ENCODE measurements at regions not wholly inside any gene's neighbourhood (a gene's known extent, or its start where the extent isn't known, plus 50 kb on each side); places are given as distances from the start of the nearest gene placed in this dataset.

DNA sequence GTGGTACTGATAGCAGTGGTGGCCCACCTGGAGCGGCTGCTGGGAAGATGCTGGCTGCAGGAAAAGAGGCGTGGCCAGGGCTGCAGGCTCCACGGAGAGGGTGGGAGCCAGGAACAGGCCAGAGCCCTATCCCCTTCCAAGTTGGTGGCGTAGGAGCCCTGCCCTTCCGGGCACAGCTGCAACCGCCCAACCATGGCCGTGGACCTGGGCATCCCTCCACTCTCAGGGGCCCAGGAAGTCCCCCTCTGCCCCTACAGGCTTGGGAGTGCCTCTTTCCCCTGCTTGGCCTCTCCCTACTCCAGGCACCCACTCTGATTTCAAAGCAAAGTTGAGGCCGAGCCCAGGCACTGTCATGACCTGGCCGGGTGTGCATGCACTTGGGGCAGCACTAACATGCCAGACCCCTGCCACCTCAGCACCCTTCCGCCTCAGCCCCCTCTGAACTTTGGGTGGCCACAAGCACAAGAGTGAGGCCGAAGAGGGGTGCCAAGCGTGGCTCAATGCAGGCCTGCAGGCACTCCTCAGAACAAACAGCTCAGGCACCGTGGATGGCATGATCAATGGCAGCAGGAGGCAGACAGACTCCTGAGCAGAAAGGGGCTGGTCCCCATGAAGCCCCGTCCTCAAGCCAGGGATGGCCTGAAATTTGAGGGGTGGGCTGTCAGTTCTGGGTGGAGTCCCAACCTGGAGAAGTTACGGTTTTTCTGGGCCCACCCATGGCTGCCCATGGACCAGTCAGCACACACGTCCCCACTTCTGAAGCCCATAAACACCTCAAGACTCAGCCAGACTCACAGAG is 164.9 kb upstream of the PRNP start:
- Histone ChIP-seq H3K27me3 (ENCODE audit: control insufficient read depth, insufficient read depth, low read length) (no peaks in the 10 kb centered on the region), H3K4me1 (ENCODE audit: control insufficient read depth, insufficient read depth, low read length) (no peaks in the 10 kb centered on the region), H3K9ac (ENCODE audit: low read length) (no peak overlapping the region), H3K27ac (ENCODE audit: low read depth, low read length) (no peak overlapping the region), H3K4me3 (ENCODE audit: low read length) (no peak overlapping the region), H3K36me3 (ENCODE audit: control insufficient read depth, insufficient read depth, low read length) (no peaks in the 10 kb centered on the region)

GRCh38 chr20:4519534-4519933 is 166.7 kb upstream of the PRNP start:
- H3K4me3 ChIP-seq (ENCODE audit: low read length) = no peak overlapping the region
- no peak overlapping the region for H3K9ac ChIP-seq (ENCODE audit: low read length)
- H3K27me3 ChIP-seq (ENCODE audit: control insufficient read depth, insufficient read depth, low read length) = no peaks in the 10 kb centered on the region
- H3K4me1 ChIP-seq (ENCODE audit: control insufficient read depth, insufficient read depth, low read length) = no peaks in the 10 kb centered on the region
- H3K27ac ChIP-seq (ENCODE audit: low read depth, low read length) = no peak overlapping the region
- H3K36me3 ChIP-seq (ENCODE audit: control insufficient read depth, insufficient read depth, low read length) = no peaks in the 10 kb centered on the region

GRCh38 chr20:4516876-4517275 is 169.4 kb upstream of the PRNP start:
- no peaks in the 10 kb centered on the region for H3K4me1 ChIP-seq (ENCODE audit: control insufficient read depth, insufficient read depth, low read length)

DNA sequence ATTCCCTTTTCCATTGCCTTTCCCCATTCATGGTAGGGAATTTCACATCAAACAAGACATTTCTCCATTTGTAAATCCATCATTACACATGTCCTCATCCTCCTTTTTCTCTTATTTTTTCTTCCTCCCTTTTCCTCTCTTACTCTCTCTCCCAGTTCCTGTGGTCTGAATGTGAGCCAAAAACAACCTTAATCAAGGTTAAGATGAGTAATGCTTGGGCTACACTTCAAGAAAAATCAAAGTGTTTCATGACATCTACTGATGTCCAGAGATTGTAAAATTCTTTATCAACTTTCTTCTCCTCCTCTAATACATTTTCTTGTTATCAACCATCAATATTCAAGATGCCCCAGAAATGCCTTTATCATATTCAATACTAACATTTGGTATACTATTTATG is 172.5 kb upstream of the PRNP start:
- H3K27me3 ChIP-seq (ENCODE audit: control insufficient read depth, insufficient read depth, low read length) = no peaks in the 10 kb centered on the region
- H3K9ac ChIP-seq (ENCODE audit: low read length) = no peak overlapping the region
- H3K4me1 ChIP-seq (ENCODE audit: control insufficient read depth, insufficient read depth, low read length) = no peaks in the 10 kb centered on the region
- H3K36me3 ChIP-seq (ENCODE audit: control insufficient read depth, insufficient read depth, low read length) = no peaks in the 10 kb centered on the region
- H3K27ac ChIP-seq (ENCODE audit: low read depth, low read length) = no peak overlapping the region
- H3K4me3 ChIP-seq (ENCODE audit: low read length) = no peak overlapping the region

More at GRCh38 chr20:4516876-4517275, 169.4 kb upstream of the PRNP start:
- Histone ChIP-seq H3K36me3 (ENCODE audit: control insufficient read depth, insufficient read depth, low read length) (no peaks in the 10 kb centered on the region), H3K4me3 (ENCODE audit: low read length) (no peak overlapping the region), H3K9ac (ENCODE audit: low read length) (no peak overlapping the region), H3K27me3 (ENCODE audit: control insufficient read depth, insufficient read depth, low read length) (no peaks in the 10 kb centered on the region), H3K27ac (ENCODE audit: low read depth, low read length) (no peak overlapping the region)

DNA sequence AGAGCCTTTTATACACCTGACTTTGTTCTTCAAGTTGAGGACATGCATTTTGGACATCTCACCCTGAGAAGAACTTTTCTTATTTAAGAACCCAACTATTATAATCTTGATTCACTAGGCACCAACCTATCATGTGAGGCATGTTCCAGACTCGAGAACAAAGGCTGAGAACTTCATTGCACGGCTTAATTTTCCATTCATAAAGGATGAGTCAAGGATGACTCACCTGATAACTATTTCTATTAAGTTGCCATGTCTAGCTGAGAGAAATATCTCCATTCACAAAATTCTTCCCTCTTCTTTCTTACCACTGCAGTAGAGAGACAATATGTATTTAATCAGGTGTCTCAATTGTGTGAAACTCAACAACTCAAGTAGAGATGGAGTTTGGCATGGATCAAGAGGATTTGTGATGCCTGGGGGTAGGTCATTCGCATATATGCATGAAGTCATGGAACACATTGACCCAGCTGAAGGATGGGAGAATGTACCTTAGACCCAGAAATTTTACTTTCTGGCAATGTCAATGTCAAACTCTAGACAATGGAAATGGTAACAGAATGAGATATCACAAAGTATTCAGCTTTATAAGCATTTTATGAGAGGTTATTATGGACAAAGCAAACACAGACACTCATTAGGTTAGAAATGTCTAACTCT is 173.2 kb upstream of the PRNP start:
- no peaks in the 10 kb centered on the region for H3K27me3 ChIP-seq (ENCODE audit: control insufficient read depth, insufficient read depth, low read length)
- H3K36me3 ChIP-seq (ENCODE audit: control insufficient read depth, insufficient read depth, low read length) = no peaks in the 10 kb centered on the region
- no peak overlapping the region for H3K27ac ChIP-seq (ENCODE audit: low read depth, low read length)
- H3K4me3 ChIP-seq (ENCODE audit: low read length) = no peak overlapping the region
- no peak overlapping the region for H3K9ac ChIP-seq (ENCODE audit: low read length)
- no peaks in the 10 kb centered on the region for H3K4me1 ChIP-seq (ENCODE audit: control insufficient read depth, insufficient read depth, low read length)

DNA sequence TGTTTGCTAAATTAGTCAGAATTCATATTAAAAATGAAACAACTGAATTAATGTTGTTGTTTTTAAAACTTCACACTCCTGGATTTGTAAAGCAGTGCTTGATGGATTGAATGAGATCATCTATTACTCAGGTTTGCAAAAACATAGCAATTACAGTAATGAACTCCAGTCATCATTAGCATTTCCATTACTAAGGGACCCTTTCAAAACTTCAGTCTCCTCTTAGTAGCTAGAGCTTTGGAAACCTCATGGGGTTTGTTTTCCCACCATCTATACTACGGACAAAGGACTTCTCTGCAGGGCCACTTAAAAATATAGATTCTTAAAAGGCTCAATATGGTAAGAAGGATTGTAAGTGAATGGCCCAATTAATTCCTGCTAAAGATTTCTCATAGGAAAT is 174.5 kb upstream of the PRNP start:
- H3K4me3 ChIP-seq (ENCODE audit: low read length) = no peak overlapping the region
- H3K27ac ChIP-seq (ENCODE audit: low read depth, low read length) = no peak overlapping the region
- no peaks in the 10 kb centered on the region for H3K4me1 ChIP-seq (ENCODE audit: control insufficient read depth, insufficient read depth, low read length)
- no peaks in the 10 kb centered on the region for H3K27me3 ChIP-seq (ENCODE audit: control insufficient read depth, insufficient read depth, low read length)
- no peak overlapping the region for H3K9ac ChIP-seq (ENCODE audit: low read length)
- no peaks in the 10 kb centered on the region for H3K36me3 ChIP-seq (ENCODE audit: control insufficient read depth, insufficient read depth, low read length)

GRCh38 chr20:4509825-4510522 is 176.3 kb upstream of the PRNP start:
- H3K27me3 ChIP-seq (ENCODE audit: control insufficient read depth, insufficient read depth, low read length) = no peaks in the 10 kb centered on the region
- H3K9ac ChIP-seq (ENCODE audit: low read length) = no peak overlapping the region
- no peak overlapping the region for H3K4me3 ChIP-seq (ENCODE audit: low read length)
- H3K4me1 ChIP-seq (ENCODE audit: control insufficient read depth, insufficient read depth, low read length) = no peaks in the 10 kb centered on the region
- no peak overlapping the region for H3K27ac ChIP-seq (ENCODE audit: low read depth, low read length)
- no peaks in the 10 kb centered on the region for H3K36me3 ChIP-seq (ENCODE audit: control insufficient read depth, insufficient read depth, low read length)

- no peaks in the 10 kb centered on the region for H3K27me3 ChIP-seq (ENCODE audit: control insufficient read depth, insufficient read depth, low read length)
- H3K4me3 ChIP-seq (ENCODE audit: low read length) = no peak overlapping the region
- no peaks in the 10 kb centered on the region for H3K4me1 ChIP-seq (ENCODE audit: control insufficient read depth, insufficient read depth, low read length)
- H3K36me3 ChIP-seq (ENCODE audit: control insufficient read depth, insufficient read depth, low read length) = no peaks in the 10 kb centered on the region
- H3K27ac ChIP-seq (ENCODE audit: low read depth, low read length) = no peak overlapping the region
- no peak overlapping the region for H3K9ac ChIP-seq (ENCODE audit: low read length)
Observed at GRCh38 chr20:4508773-4509172, 177.5 kb upstream of the PRNP start.

- H3K9ac ChIP-seq (ENCODE audit: low read length) = no peak overlapping the region
- no peaks in the 10 kb centered on the region for H3K4me1 ChIP-seq (ENCODE audit: control insufficient read depth, insufficient read depth, low read length)
- no peaks in the 10 kb centered on the region for H3K36me3 ChIP-seq (ENCODE audit: control insufficient read depth, insufficient read depth, low read length)
- H3K4me3 ChIP-seq (ENCODE audit: low read length) = no peak overlapping the region
- H3K27me3 ChIP-seq (ENCODE audit: control insufficient read depth, insufficient read depth, low read length) = no peaks in the 10 kb centered on the region
- H3K27ac ChIP-seq (ENCODE audit: low read depth, low read length) = no peak overlapping the region
Observed at GRCh38 chr20:4507288-4507719, 179.0 kb upstream of the PRNP start.

DNA sequence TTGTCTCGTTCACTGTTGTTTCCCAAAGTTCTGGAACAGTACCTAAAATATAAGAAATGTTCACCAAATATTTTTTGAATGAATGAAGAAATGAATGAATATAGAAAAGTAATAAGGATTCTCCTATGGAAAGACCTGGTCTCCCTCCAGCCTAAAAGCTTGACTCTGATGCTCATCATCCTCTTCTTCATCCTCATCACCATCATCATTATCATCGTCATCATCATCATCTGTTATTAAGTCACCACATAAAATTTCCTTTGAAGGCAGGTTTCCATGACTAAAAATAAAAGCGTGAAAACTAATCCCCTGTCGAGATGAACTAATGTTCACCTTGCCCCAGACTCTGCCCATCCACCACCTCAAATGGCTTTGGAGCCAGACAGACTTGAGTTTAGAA is 181.4 kb upstream of the PRNP start:
- no peak overlapping the region for H3K27ac ChIP-seq (ENCODE audit: low read depth, low read length)
- no peaks in the 10 kb centered on the region for H3K4me1 ChIP-seq (ENCODE audit: control insufficient read depth, insufficient read depth, low read length)
- H3K4me3 ChIP-seq (ENCODE audit: low read length) = no peak overlapping the region
- H3K36me3 ChIP-seq (ENCODE audit: control insufficient read depth, insufficient read depth, low read length) = no peaks in the 10 kb centered on the region
- H3K9ac ChIP-seq (ENCODE audit: low read length) = no peak overlapping the region
- H3K27me3 ChIP-seq (ENCODE audit: control insufficient read depth, insufficient read depth, low read length) = no peaks in the 10 kb centered on the region

DNA sequence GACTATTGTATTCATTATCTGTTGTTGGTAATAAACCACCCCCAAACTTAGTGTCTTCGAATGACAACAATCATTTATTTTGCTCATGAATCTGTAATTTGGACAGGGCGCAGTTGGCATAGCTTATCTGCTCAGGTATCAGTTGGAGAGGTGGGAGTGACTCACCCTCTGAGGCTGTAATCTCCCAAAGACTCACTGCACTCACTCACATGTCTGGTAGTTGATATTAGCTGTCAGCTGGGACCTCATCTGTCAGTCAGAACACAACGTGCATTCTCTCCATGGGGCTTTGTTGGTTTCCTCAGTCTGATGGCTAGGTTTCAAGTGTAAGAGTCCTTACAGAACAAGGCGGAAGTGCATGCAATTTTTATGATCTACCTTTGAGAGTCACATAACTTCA is 183.5 kb upstream of the PRNP start:
- Histone ChIP-seq H3K36me3 (ENCODE audit: control insufficient read depth, insufficient read depth, low read length) (no peaks in the 10 kb centered on the region), H3K4me1 (ENCODE audit: control insufficient read depth, insufficient read depth, low read length) (no peaks in the 10 kb centered on the region), H3K27ac (ENCODE audit: low read depth, low read length) (no peak overlapping the region), H3K27me3 (ENCODE audit: control insufficient read depth, insufficient read depth, low read length) (no peaks in the 10 kb centered on the region), H3K4me3 (ENCODE audit: low read length) (no peak overlapping the region), H3K9ac (ENCODE audit: low read length) (no peak overlapping the region)

DNA sequence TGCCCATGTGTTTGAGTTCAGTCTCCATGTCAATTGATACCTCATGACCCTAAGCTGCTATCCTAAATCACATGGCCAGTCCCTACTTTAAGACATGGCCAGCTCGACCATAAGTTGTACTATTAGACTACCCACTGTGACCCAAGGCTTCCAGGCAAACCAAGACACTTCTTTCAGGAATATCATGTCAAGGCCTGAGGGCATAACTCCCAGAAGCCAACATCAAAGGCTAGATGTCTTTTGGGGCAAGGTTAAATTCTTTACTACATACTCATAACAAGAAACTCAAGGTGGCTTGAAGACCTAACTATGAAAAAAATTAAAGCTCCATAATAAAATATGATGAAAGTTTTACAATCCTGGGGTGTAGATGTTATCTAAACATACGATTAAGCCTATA is 192.9 kb upstream of the PRNP start:
- Histone ChIP-seq H3K27ac (ENCODE audit: low read depth, low read length) (no peak overlapping the region), H3K4me1 (ENCODE audit: control insufficient read depth, insufficient read depth, low read length) (no peaks in the 10 kb centered on the region), H3K4me3 (ENCODE audit: low read length) (no peak overlapping the region), H3K27me3 (ENCODE audit: control insufficient read depth, insufficient read depth, low read length) (no peaks in the 10 kb centered on the region), H3K9ac (ENCODE audit: low read length) (no peak overlapping the region), H3K36me3 (ENCODE audit: control insufficient read depth, insufficient read depth, low read length) (no peaks in the 10 kb centered on the region)
